ENCODE measurements at regions not wholly inside any gene's neighbourhood (a gene's known extent, or its start where the extent isn't known, plus 50 kb on each side); places are given as distances from the start of the nearest gene placed in this dataset.
A peak's percentile ranks its signal among the peaks of the same experiment; 100 is the strongest.
"Not testable (repeated sequence)": the region's sequence is repeated elsewhere in the genome, so short reads cannot be mapped to it uniquely, and the experiment has no call there.

- Histone ChIP-seq H3K4me1 (peaks cover 0 to 11% (median 0%) of the 10 kb centered on the region in 4 donors), H3K9me3 (peaks cover 0 to 16% (median 6%) of the 10 kb centered on the region in 4 donors), H3K27ac (peak overlapping the region in 2 of 4 donors; percentile 32 to 73), H3K36me3 (no peaks in the 10 kb centered on the region), H3K4me3 (peak overlapping the region in 3 of 4 donors; percentile 63 to 87 (median 67)), H3K27me3 (no peaks in the 10 kb centered on the region)
- ATAC-seq (ENCODE audit: low FRiP score in 2 of 2) (peak; percentile 93 to 94), DNase-seq (peak; percentile 79 to 92)
- 19 to 28% methylated on average over 15 to 29 of the region's 29 CpGs for WGBS, 2 donors
- no peak for TF ChIP-seq POLR2AphosphoS5 (IDR thresholded peaks at IDR 0.05)
- no peak for TF ChIP-seq EP300 (IDR thresholded peaks at IDR 0.05)
- TF ChIP-seq, protein P1, sequence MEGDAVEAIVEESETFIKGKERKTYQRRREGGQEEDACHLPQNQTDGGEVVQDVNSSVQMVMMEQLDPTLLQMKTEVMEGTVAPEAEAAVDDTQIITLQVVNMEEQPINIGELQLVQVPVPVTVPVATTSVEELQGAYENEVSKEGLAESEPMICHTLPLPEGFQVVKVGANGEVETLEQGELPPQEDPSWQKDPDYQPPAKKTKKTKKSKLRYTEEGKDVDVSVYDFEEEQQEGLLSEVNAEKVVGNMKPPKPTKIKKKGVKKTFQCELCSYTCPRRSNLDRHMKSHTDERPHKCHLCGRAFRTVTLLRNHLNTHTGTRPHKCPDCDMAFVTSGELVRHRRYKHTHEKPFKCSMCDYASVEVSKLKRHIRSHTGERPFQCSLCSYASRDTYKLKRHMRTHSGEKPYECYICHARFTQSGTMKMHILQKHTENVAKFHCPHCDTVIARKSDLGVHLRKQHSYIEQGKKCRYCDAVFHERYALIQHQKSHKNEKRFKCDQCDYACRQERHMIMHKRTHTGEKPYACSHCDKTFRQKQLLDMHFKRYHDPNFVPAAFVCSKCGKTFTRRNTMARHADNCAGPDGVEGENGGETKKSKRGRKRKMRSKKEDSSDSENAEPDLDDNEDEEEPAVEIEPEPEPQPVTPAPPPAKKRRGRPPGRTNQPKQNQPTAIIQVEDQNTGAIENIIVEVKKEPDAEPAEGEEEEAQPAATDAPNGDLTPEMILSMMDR (IDR thresholded peaks at IDR 0.05) = no peak
- TF ChIP-seq POLR2A (IDR thresholded peaks at IDR 0.05) = no peak
These were observed 98.8 kb upstream of the ZNF722 start for GRCh38 chr7:63899691-63900393.

GRCh38 chr7:63900394-63901203, 98.0 kb upstream of the ZNF722 start:
- peak overlapping the region in 3 of 4 donors; percentile 32 to 73 (median 67) for H3K27ac ChIP-seq
- WGBS, 2 donors = 5 to 10% methylated on average over 12 to 44 of the region's 44 CpGs

GRCh38 chr7:63901204-63901506, 97.5 kb upstream of the ZNF722 start:
- peaks cover 0 to 11% (median 0%) of the 10 kb centered on the region in 4 donors for H3K4me1 ChIP-seq
- H3K9me3 ChIP-seq = peaks cover 0 to 16% (median 6%) of the 10 kb centered on the region in 4 donors
- H3K27ac ChIP-seq = peak overlapping the region in 2 of 4 donors; percentile 67 to 73
- H3K4me3 ChIP-seq = peak overlapping the region in 3 of 4 donors; percentile 63 to 87 (median 67)
- ATAC-seq (ENCODE audit: low FRiP score in 2 of 2) (peak in 1 of 2 donors; percentile 41), DNase-seq (peak in 1 of 2 donors; percentile 71)
- WGBS, 2 donors = 3 to 9% methylated on average over 9 to 11 of the region's 16 CpGs
- not testable (repeated sequence) for H3K36me3 ChIP-seq, H3K27me3 ChIP-seq

More at GRCh38 chr7:63900394-63901203, 98.0 kb upstream of the ZNF722 start:
- Histone ChIP-seq H3K4me3 (peak overlapping the region in 3 of 4 donors; percentile 63 to 87 (median 67)), H3K4me1 (peaks cover 0 to 11% (median 0%) of the 10 kb centered on the region in 4 donors), H3K36me3 (no peaks in the 10 kb centered on the region), H3K27me3 (no peaks in the 10 kb centered on the region), H3K9me3 (peaks cover 0 to 16% (median 6%) of the 10 kb centered on the region in 4 donors)
- ATAC-seq (ENCODE audit: low FRiP score in 2 of 2) (peak; percentile 98 to 99), DNase-seq (peak; percentile 93 to 95)
- TF ChIP-seq, protein P1 (IDR thresholded peaks at IDR 0.05) = peak in 1 of 6 experiments; percentile 4
- peak in 1 of 2 donors; percentile 63 for TF ChIP-seq POLR2AphosphoS5 (IDR thresholded peaks at IDR 0.05)
- no peak for TF ChIP-seq EP300 (IDR thresholded peaks at IDR 0.05)
- peak in 1 of 4 donors; percentile 21 for TF ChIP-seq POLR2A (IDR thresholded peaks at IDR 0.05)

- Histone ChIP-seq H3K36me3 (no peaks in the 10 kb centered on the region), H3K27me3 (no peaks in the 10 kb centered on the region), H3K4me1 (no peaks in the 10 kb centered on the region), H3K27ac (no peak overlapping the region), H3K4me3 (no peak overlapping the region), H3K9me3 (peaks cover 0 to 7% (median 4%) of the 10 kb centered on the region in 4 donors)
- 27 to 48% methylated on average over 2 of the region's 2 CpGs for WGBS, 2 donors
- TF ChIP-seq, protein P1 (IDR thresholded peaks at IDR 0.05) = no peak
- TF ChIP-seq POLR2AphosphoS5 (IDR thresholded peaks at IDR 0.05) (no peak), EP300 (IDR thresholded peaks at IDR 0.05) (no peak), POLR2A (IDR thresholded peaks at IDR 0.05) (no peak)
- no peak for ATAC-seq (ENCODE audit: low FRiP score in 2 of 2)
- DNase-seq = no peak
These were observed 79.7 kb upstream of the ZNF722 start for GRCh38 chr7:63918986-63919385.

- 5 to 14% methylated on average over 6 to 12 of the region's 12 CpGs for WGBS, 2 donors
- H3K9me3 ChIP-seq = peaks cover 0 to 5% (median 1%) of the 10 kb centered on the region in 4 donors
These were observed 73.4 kb upstream of the ZNF722 start for GRCh38 chr7:63925262-63925625.

More at GRCh38 chr7:63925262-63925625, 73.4 kb upstream of the ZNF722 start:
- no peak for TF ChIP-seq POLR2AphosphoS5 (IDR thresholded peaks at IDR 0.05)
- no peak for TF ChIP-seq POLR2A (IDR thresholded peaks at IDR 0.05)
- TF ChIP-seq, protein P1 (IDR thresholded peaks at IDR 0.05) = no peak
- no peak for TF ChIP-seq EP300 (IDR thresholded peaks at IDR 0.05)
- no peaks in the 10 kb centered on the region for H3K27me3 ChIP-seq
- DNase-seq (peak in 1 of 2 donors; percentile 28), ATAC-seq (ENCODE audit: low FRiP score in 2 of 2) (no peak)
- peaks cover 0 to 17% (median 6%) of the 10 kb centered on the region in 4 donors for H3K4me1 ChIP-seq
- no peaks in the 10 kb centered on the region for H3K36me3 ChIP-seq
- peak overlapping the region in 3 of 4 donors; percentile 65 to 71 (median 70) for H3K4me3 ChIP-seq
- H3K27ac ChIP-seq = peak overlapping the region in 3 of 4 donors; percentile 89 to 93 (median 90)
